ENCODE measurements at regions not wholly inside any gene's neighbourhood (a gene's known extent, or its start where the extent isn't known, plus 50 kb on each side); places are given as distances from the start of the nearest gene placed in this dataset.
A peak's percentile ranks its signal among the peaks of the same experiment; 100 is the strongest.

- DNase-seq (ENCODE audit: low spot score), result no peak
- Mint-ChIP-seq H3K27ac (no peak overlapping the region), H3K4me1 (peaks cover 15% of the 10 kb centered on the region), H3K27me3 (ENCODE audit: insufficient read depth, low read depth) (no peaks in the 10 kb centered on the region), H3K4me3 (no peak overlapping the region), H3K9me3 (no peaks in the 10 kb centered on the region), H3K36me3 (peaks cover 3% of the 10 kb centered on the region)
- no peak overlapping the region for H3K4me3 ChIP-seq
- no peaks in the 10 kb centered on the region for H3K9me3 ChIP-seq (ENCODE audit: low read depth)
- no peak overlapping the region for H3K9ac ChIP-seq
- no peaks in the 10 kb centered on the region for H3K36me3 ChIP-seq
- H4K20me1 ChIP-seq (ENCODE audit: low read depth), result no peaks in the 10 kb centered on the region
- no peak overlapping the region for H2AFZ ChIP-seq (replicated peaks)
- H3K4me2 ChIP-seq, result peak overlapping the region; percentile 38
- H3F3A ChIP-seq (ENCODE audit: low read depth), result no peaks in the 10 kb centered on the region
- peaks cover 7% of the 10 kb centered on the region for H3K4me1 ChIP-seq
- TF ChIP-seq EZH2 (IDR thresholded peaks at IDR 0.05) (no peak), CTCF (IDR thresholded peaks at IDR 0.05) (no peak), EZH2phosphoT487 (IDR thresholded peaks at IDR 0.05) (no peak)
- H3K27ac ChIP-seq, result no peak overlapping the region
- H3K79me2 ChIP-seq (ENCODE audit: low read depth), result no peaks in the 10 kb centered on the region
- H3K27me3 ChIP-seq, result no peaks in the 10 kb centered on the region
These were observed 138.4 kb downstream of the FAT3 start for GRCh38 chr11:92362989-92363388.

GRCh38 chr11:92364177-92364576 is 139.6 kb downstream of the FAT3 start:
- Histone ChIP-seq H3K4me2 (no peak overlapping the region), H3K9me3 (ENCODE audit: low read depth) (no peaks in the 10 kb centered on the region), H3K79me2 (ENCODE audit: low read depth) (no peaks in the 10 kb centered on the region), H2AFZ (replicated peaks) (no peak overlapping the region), H3K9ac (no peak overlapping the region), H3K4me3 (no peak overlapping the region), H3K4me1 (peaks cover 7% of the 10 kb centered on the region), H4K20me1 (ENCODE audit: low read depth) (no peaks in the 10 kb centered on the region), H3F3A (ENCODE audit: low read depth) (no peaks in the 10 kb centered on the region), H3K27me3 (no peaks in the 10 kb centered on the region), H3K27ac (no peak overlapping the region), H3K36me3 (no peaks in the 10 kb centered on the region)
- Mint-ChIP-seq H3K4me3 (no peak overlapping the region), H3K27ac (no peak overlapping the region), H3K9me3 (no peaks in the 10 kb centered on the region), H3K36me3 (peaks cover 3% of the 10 kb centered on the region), H3K27me3 (ENCODE audit: insufficient read depth, low read depth) (no peaks in the 10 kb centered on the region), H3K4me1 (peaks cover 17% of the 10 kb centered on the region)
- no peak for DNase-seq (ENCODE audit: low spot score)
- no peak for TF ChIP-seq CTCF (IDR thresholded peaks at IDR 0.05)
- TF ChIP-seq EZH2phosphoT487 (IDR thresholded peaks at IDR 0.05), result no peak
- no peak for TF ChIP-seq EZH2 (IDR thresholded peaks at IDR 0.05)

- H3K79me2 ChIP-seq (ENCODE audit: low read depth), result no peaks in the 10 kb centered on the region
- no peaks in the 10 kb centered on the region for H3F3A ChIP-seq (ENCODE audit: low read depth)
- no peaks in the 10 kb centered on the region for H3K9me3 ChIP-seq (ENCODE audit: low read depth)
- TF ChIP-seq CTCF (IDR thresholded peaks at IDR 0.05) (no peak), EZH2 (IDR thresholded peaks at IDR 0.05) (no peak), EZH2phosphoT487 (IDR thresholded peaks at IDR 0.05) (no peak)
- no peaks in the 10 kb centered on the region for H3K9me3 Mint-ChIP-seq
- peaks cover 4% of the 10 kb centered on the region for H3K36me3 Mint-ChIP-seq
- H3K4me2 ChIP-seq, result no peak overlapping the region
- H3K4me3 ChIP-seq, result no peak overlapping the region
- peaks cover 14% of the 10 kb centered on the region for H3K4me1 ChIP-seq
- no peak overlapping the region for H3K4me3 Mint-ChIP-seq
- peaks cover 32% of the 10 kb centered on the region for H3K4me1 Mint-ChIP-seq
- no peak for DNase-seq (ENCODE audit: low spot score)
- H2AFZ ChIP-seq (replicated peaks), result no peak overlapping the region
- H3K27me3 Mint-ChIP-seq (ENCODE audit: insufficient read depth, low read depth), result peaks cover 2% of the 10 kb centered on the region
- no peak overlapping the region for H3K27ac ChIP-seq
- H3K36me3 ChIP-seq, result no peaks in the 10 kb centered on the region
- no peak overlapping the region for H3K9ac ChIP-seq
- no peak overlapping the region for H3K27ac Mint-ChIP-seq
- no peaks in the 10 kb centered on the region for H4K20me1 ChIP-seq (ENCODE audit: low read depth)
- H3K27me3 ChIP-seq, result no peaks in the 10 kb centered on the region
These were observed 151.6 kb downstream of the FAT3 start for GRCh38 chr11:92376146-92376599.
